H1 (cell line): ENCODE measurements at regions not wholly inside any gene's neighbourhood (a gene's known extent, or its start where the extent isn't known, plus 50 kb on each side); places are given as distances from the start of the nearest gene placed in this dataset.

Experiments used
- CTCF ChIA-PET: fragments of 300-600 bp; sonication (Branson Sonifier 250); formaldehyde crosslinking; loops from one replicate; lab custom pipeline; 2021; ENCODE audit not compliant: partially characterized antibody; lab: Charles Lee
- POLR2A ChIA-PET: fragments of 300-600 bp; sonication (Branson Sonifier 250); formaldehyde crosslinking; loops from one replicate; lab custom pipeline; 2021; ENCODE audit warnings: inconsistent platforms; ENCODE audit not compliant: partially characterized antibody; lab: Charles Lee
- DNase-seq, 2 experiments: peaks; one replicate each; pipeline versions ENCODE4 v3.0.0 to v3.0.0-alpha.2; 2010 to 2022; ENCODE audit warnings: low spot score in 2 of 2, low read depth in 1 of 2, mixed read lengths in 1 of 2
- FAIRE-seq: peaks from 2 replicates; lab custom pipeline; 2011; peaks lifted over from hg19 to GRCh38; lab: Jason Lieb, UNC
- H2AFZ ChIP-seq: 2 replicates; pipeline ENCODE4 v1.8.1; 2012; ENCODE audit warnings: low read length, inconsistent platforms
- H2AK5ac ChIP-seq: 2 replicates; pipeline ENCODE4 v1.6.1; 2013; ENCODE audit warnings: low read depth, low read length
- H2BK120ac ChIP-seq: replicated peaks from 2 replicates; pipeline ENCODE3; 2013; ENCODE audit warnings: low read depth, low read length, inconsistent platforms
- H2BK12ac ChIP-seq: 2 replicates; pipeline ENCODE4 v1.6.1; 2013; ENCODE audit warnings: low read depth, low read length
- H2BK15ac ChIP-seq: 2 replicates; pipeline ENCODE4 v1.6.1; 2013; ENCODE audit warnings: low read length
- H2BK20ac ChIP-seq: 2 replicates; pipeline ENCODE4 v1.6.1; 2013; ENCODE audit warnings: low read length
- H2BK5ac ChIP-seq: 2 replicates; pipeline ENCODE4 v1.6.1; 2013; ENCODE audit warnings: low read depth, low read length
- H3K14ac ChIP-seq: 2 replicates; pipeline ENCODE4 v1.6.1; 2013; ENCODE audit warnings: inconsistent platforms; ENCODE audit not compliant: insufficient read length
- H3K18ac ChIP-seq: 2 replicates; pipeline ENCODE4 v1.6.1; 2013; ENCODE audit warnings: low read length; ENCODE audit errors: extremely low read depth
- H3K23ac ChIP-seq: 2 replicates; pipeline ENCODE4 v1.6.1; 2013; ENCODE audit warnings: inconsistent platforms; ENCODE audit not compliant: insufficient read length
- H3K23me2 ChIP-seq: 2 replicates; pipeline ENCODE4 v1.6.1; 2013; ENCODE audit warnings: low read depth, low read length
- H3K27ac ChIP-seq: 2 replicates; pipeline ENCODE4 v1.6.1; 2011; ENCODE audit warnings: low read depth, low read length, inconsistent platforms
- H3K27me3 ChIP-seq, 4 experiments: replicated peaks in 1 of 4; 1 replicate in 1 of 4; 2 replicates in 3 of 4; pipeline versions ENCODE4 v1.6.1 to v1.8.1; 2011 to 2013; ENCODE audit warnings: low read length in 3 of 4, mild to moderate bottlenecking in 3 of 4, inconsistent platforms in 2 of 4, mixed read lengths in 2 of 4, moderate library complexity in 1 of 4; ENCODE audit not compliant: control insufficient read depth in 3 of 4, insufficient read depth in 3 of 4; ENCODE audit errors: extremely low read depth in 1 of 4
- H3K36me3 ChIP-seq, 4 experiments: 2 replicates each; pipeline versions ENCODE4 v1.6.1 to v1.8.1; 2011 to 2013; ENCODE audit warnings: mild to moderate bottlenecking in 4 of 4, low read length in 3 of 4, moderate library complexity in 2 of 4, control low read depth in 1 of 4, inconsistent platforms in 1 of 4; ENCODE audit not compliant: insufficient read depth in 4 of 4, control insufficient read depth in 2 of 4
- H3K4ac ChIP-seq: replicated peaks from 2 replicates; pipeline ENCODE3; 2013; ENCODE audit warnings: low read length, low read depth, mixed read lengths, inconsistent platforms; ENCODE audit not compliant: insufficient read length
- H3K4me1 ChIP-seq, 4 experiments: replicated peaks in 1 of 4; 1 replicate in 1 of 4; 2 replicates in 3 of 4; pipeline versions ENCODE4 v1.6.1 to v1.8.1; 2011 to 2013; ENCODE audit warnings: low read length in 3 of 4, inconsistent platforms in 2 of 4, mixed read lengths in 1 of 4; ENCODE audit not compliant: insufficient read depth in 4 of 4, control insufficient read depth in 3 of 4
- H3K4me2 ChIP-seq, 2 experiments: 2 replicates each; pipeline versions ENCODE4 v1.6.1 to v1.8.1; 2011 to 2013; ENCODE audit warnings: low read depth in 2 of 2, low read length in 2 of 2, control low read depth in 1 of 2, inconsistent platforms in 1 of 2, mild to moderate bottlenecking in 1 of 2; ENCODE audit not compliant: insufficient read depth in 1 of 2
- H3K4me3 ChIP-seq, 4 experiments: fragments of 200-600, 300-600 bp in 1 of 4; sonication (generic), shearing (Covaris generic), sonication (Bioruptor Twin) in 1 of 4; 2 replicates each; pipeline versions ENCODE4 v1.5.1 to v1.8.1; 2011 to 2016; ENCODE audit warnings: low read length in 4 of 4, low read depth in 3 of 4, control low read depth in 2 of 4, inconsistent platforms in 2 of 4, mild to moderate bottlenecking in 2 of 4, mixed read lengths in 1 of 4, moderate library complexity in 1 of 4; ENCODE audit not compliant: insufficient read depth in 2 of 4; ENCODE audit errors: extremely low read depth in 1 of 4
- H3K56ac ChIP-seq: replicated peaks from 2 replicates; pipeline ENCODE3; 2013; ENCODE audit warnings: low read depth, mild to moderate bottlenecking, mixed read lengths, low read length, inconsistent platforms; ENCODE audit not compliant: insufficient read length
- H3K79me1 ChIP-seq: 2 replicates; pipeline ENCODE4 v1.6.1; 2013; ENCODE audit warnings: low read depth, low read length, control low read depth
- H3K79me2 ChIP-seq, 2 experiments: 2 replicates each; pipeline versions ENCODE4 v1.6.1 to v1.8.1; 2012 to 2013; ENCODE audit warnings: low read length in 2 of 2, mild to moderate bottlenecking in 2 of 2, inconsistent platforms in 1 of 2; ENCODE audit not compliant: insufficient read depth in 2 of 2, control insufficient read depth in 1 of 2
- H3K9ac ChIP-seq, 4 experiments: replicated peaks in 1 of 4; 1 replicate in 1 of 4; 2 replicates in 3 of 4; pipeline versions ENCODE4 v1.6.1 to v1.8.1; 2011 to 2013; ENCODE audit warnings: low read depth in 3 of 4, low read length in 3 of 4, control low read depth in 2 of 4, mild to moderate bottlenecking in 2 of 4, moderate library complexity in 2 of 4, inconsistent platforms in 1 of 4; ENCODE audit errors: extremely low read depth in 1 of 4
- H3K9me3 ChIP-seq, 2 experiments: 2 replicates each; pipeline versions ENCODE4 v1.6.1 to v1.8.1; 2012 to 2013; ENCODE audit warnings: mild to moderate bottlenecking in 2 of 2, moderate library complexity in 2 of 2, control low read depth in 1 of 2, inconsistent platforms in 1 of 2, low read depth in 1 of 2, low read length in 1 of 2, mixed read lengths in 1 of 2; ENCODE audit not compliant: insufficient read depth in 2 of 2
- H4K20me1 ChIP-seq, 2 experiments: replicated peaks in 1 of 2; 2 replicates each; pipeline versions ENCODE3 to v1.8.1; 2011 to 2013; ENCODE audit warnings: inconsistent platforms in 2 of 2, low read length in 2 of 2, mild to moderate bottlenecking in 1 of 2; ENCODE audit not compliant: insufficient read depth in 2 of 2, control insufficient read depth in 1 of 2
- H4K5ac ChIP-seq: 2 replicates; pipeline ENCODE4 v1.6.1; 2013; ENCODE audit warnings: low read length, low read depth, mixed read lengths, inconsistent platforms; ENCODE audit not compliant: insufficient read length
- H4K8ac ChIP-seq: 2 replicates; pipeline ENCODE4 v1.8.0; 2013; ENCODE audit warnings: mild to moderate bottlenecking, moderate library complexity, low read length, inconsistent platforms; ENCODE audit not compliant: insufficient read depth; ENCODE audit errors: extremely low read depth
- H4K91ac ChIP-seq: replicated peaks from 2 replicates; pipeline ENCODE3; 2013; ENCODE audit warnings: low read length, mixed read lengths, inconsistent platforms; ENCODE audit not compliant: insufficient read length
- EGR1 ChIP-seq: IDR thresholded peaks from 2 replicates; pipeline ENCODE4 v1.6.1; 2011; ENCODE audit warnings: low read depth, low read length, borderline replicate concordance
- JUN ChIP-seq: IDR thresholded peaks from 2 replicates; pipeline ENCODE4 v1.6.1; 2011; ENCODE audit warnings: low read depth, mild to moderate bottlenecking, improper control_type of control experiment, low read length
- MAX ChIP-seq: IDR thresholded peaks from 2 replicates; pipeline ENCODE4 v1.6.1; 2012; ENCODE audit warnings: inconsistent platforms
- RAD21 ChIP-seq, 2 experiments: IDR thresholded peaks in 1 of 2; conservative IDR thresholded peaks in 1 of 2; 2 replicates each; pipeline ENCODE4 v1.6.1; 2011; ENCODE audit warnings: low read depth in 2 of 2, low read length in 2 of 2, improper control_type of control experiment in 1 of 2, inconsistent platforms in 1 of 2, mild to moderate bottlenecking in 1 of 2, moderate library complexity in 1 of 2
- RBBP5 ChIP-seq: IDR thresholded peaks from 2 replicates; pipeline ENCODE4 v1.7.1; 2012; ENCODE audit warnings: low read depth, mild to moderate bottlenecking, inconsistent platforms, low read length, moderate library complexity, borderline replicate concordance
- RNF2 ChIP-seq: fragments of 200-900, 300-1000 bp; sonication (generic); IDR thresholded peaks from 2 replicates; pipeline ENCODE4 v1.7.1; 2016; ENCODE audit warnings: borderline replicate concordance, low read depth, mild to moderate bottlenecking, antibody characterized with exemption, low read length; ENCODE audit not compliant: poor library complexity, severe bottlenecking; ENCODE audit errors: missing control alignments
- SIX5 ChIP-seq: IDR thresholded peaks from 2 replicates; pipeline ENCODE4 v1.6.1; 2011; ENCODE audit warnings: mild to moderate bottlenecking, low read depth, low read length
- SP2 ChIP-seq: IDR thresholded peaks from 2 replicates; pipeline ENCODE4 v1.6.1; 2012; ENCODE audit warnings: mild to moderate bottlenecking, low read length, inconsistent platforms
- SRF ChIP-seq: IDR thresholded peaks from 2 replicates; pipeline ENCODE4 v1.6.1; 2011; ENCODE audit warnings: mild to moderate bottlenecking, low read depth, low read length, moderate library complexity
- TAF1 ChIP-seq: IDR thresholded peaks from 2 replicates; pipeline ENCODE4 v1.6.1; 2011; ENCODE audit warnings: mild to moderate bottlenecking, low read depth, low read length
- WGBS, 2 experiments: shearing (Covaris generic) in 1 of 2; methylation state at CpG; one replicate each; pipeline versions ENCODE4 v1.1.6 to v1.1.7; 2013 to 2015; ENCODE audit warnings: low lambda C conversion rate in 2 of 2, mixed read lengths in 2 of 2, inconsistent platforms in 1 of 2, low coverage in 1 of 2, missing lambda C conversion rate in 1 of 2; ENCODE audit not compliant: insufficient replicate concordance in 2 of 2, insufficient coverage in 1 of 2, insufficient read length in 1 of 2; ENCODE audit errors: extremely low coverage in 1 of 2, missing lambda C conversion rate in 1 of 2; 5-methylcytosine and 5-hydroxymethylcytosine counted together

- no peak overlapping the region for H3K9ac ChIP-seq
- H3K4me3 ChIP-seq, result no peak overlapping the region
- H3K4me2 ChIP-seq, result no peak overlapping the region
- no peak overlapping the region for H4K91ac ChIP-seq
- H2BK5ac ChIP-seq, result no peak overlapping the region
- peaks cover 0 to 12% (median 7%) of the 10 kb centered on the region in 4 experiments; a peak in 6 of 7 replicates for H3K4me1 ChIP-seq
- no peak overlapping the region for H2AK5ac ChIP-seq
- ChIA-PET CTCF (interaction anchor here (0.8 to 2.4 kb wide), 8 partner anchors 8 to 244 kb away, joined by 3 to 7 read pairs (median 4); no protein-coding TSS in a partner anchor), POLR2A (no interaction called here)
- H3K4ac ChIP-seq, result no peak overlapping the region
- no peak overlapping the region for H2BK12ac ChIP-seq
- no peak overlapping the region for H4K5ac ChIP-seq
- no peak overlapping the region for H2AFZ ChIP-seq
- H2BK15ac ChIP-seq, result no peak overlapping the region
- H2BK120ac ChIP-seq, result no peak overlapping the region
- no peaks in the 10 kb centered on the region for H3K36me3 ChIP-seq
- H3K23me2 ChIP-seq, result no peaks in the 10 kb centered on the region
- no peak overlapping the region for H3K14ac ChIP-seq
- TF ChIP-seq RNF2 (no peak), SRF (no peak), RBBP5 (no peak), SIX5 (no peak), SP2 (no peak), MAX (no peak), JUN (no peak), EGR1 (no peak), RAD21 (IDR thresholded peaks at IDR 0.05 in 1 of 2, conservative IDR thresholded peaks at IDR 0.05 in 1 of 2; ENCODE audit: low read depth in 2 of 2, low read length in 2 of 2) (no peak), TAF1 (no peak)
- no peak overlapping the region for H3K56ac ChIP-seq
- no peaks in the 10 kb centered on the region for H3K79me2 ChIP-seq
- no peak overlapping the region for H4K8ac ChIP-seq
- no peak overlapping the region for H3K27ac ChIP-seq
- H2BK20ac ChIP-seq, result no peak overlapping the region
- FAIRE-seq, result no peak
- H3K27me3 ChIP-seq, result no peaks in the 10 kb centered on the region
- H3K23ac ChIP-seq, result no peak overlapping the region
- no peaks in the 10 kb centered on the region for H4K20me1 ChIP-seq
- WGBS, 2 experiments, result 88% methylated on average over 13 of the region's 13 CpGs; no CpG with 5 or more reads in 1 of the 2 experiments
- no peak overlapping the region for H3K18ac ChIP-seq
- peaks cover 0 to 2% of the 10 kb centered on the region in 2 experiments; a peak in 2 of 4 replicates for H3K9me3 ChIP-seq
- no peak for DNase-seq
- no peaks in the 10 kb centered on the region for H3K79me1 ChIP-seq
These were observed 184.9 kb downstream of the FAM43A start for GRCh38 chr3:194870394-194871110.
